Naive B cell (primary cell): ENCODE measurements at regions not wholly inside any gene's neighbourhood (a gene's known extent, or its start where the extent isn't known, plus 50 kb on each side); places are given as distances from the start of the nearest gene placed in this dataset.

Experiments
- ATAC-seq, 2 donors: fragments of 150-1000 bp; cut with Tn5 transposase; 2 replicates each; pipeline ENCODE4 v1.10.0; 2021; ENCODE audit warnings: low read depth in 2 of 2, mild to moderate bottlenecking in 2 of 2, moderate library complexity in 2 of 2
- DNase-seq: peaks from one replicate; pipeline ENCODE4 v3.0.0; 2022
- H3K27ac Mint-ChIP-seq, 6 donors: one replicate each; pipeline ENCODE4 v1.8.0; 2020 to 2022; ENCODE audit warnings: mild to moderate bottlenecking in 6 of 6, mixed read lengths in 6 of 6, moderate library complexity in 5 of 6, inconsistent platforms in 2 of 6
- H3K27me3 Mint-ChIP-seq, 3 donors: one replicate each; pipeline ENCODE4 v1.8.0; 2021 to 2022; ENCODE audit warnings: mixed read lengths in 3 of 3, mild to moderate bottlenecking in 1 of 3
- H3K36me3 Mint-ChIP-seq, 2 donors: one replicate each; pipeline ENCODE4 v1.8.0; 2020 to 2022; ENCODE audit warnings: mixed read lengths in 2 of 2, inconsistent platforms in 1 of 2, mild to moderate bottlenecking in 1 of 2
- H3K4me1 Mint-ChIP-seq, 3 donors: one replicate each; pipeline ENCODE4 v1.8.0; 2020 to 2022; ENCODE audit warnings: mixed read lengths in 3 of 3, inconsistent platforms in 1 of 3, mild to moderate bottlenecking in 1 of 3, moderate library complexity in 1 of 3
- H3K4me3 Mint-ChIP-seq, 8 donors: one replicate each; pipeline ENCODE4 v1.8.0; 2020 to 2022; ENCODE audit warnings: mild to moderate bottlenecking in 8 of 8, mixed read lengths in 8 of 8, moderate library complexity in 8 of 8, inconsistent platforms in 2 of 8
- H3K9me3 Mint-ChIP-seq, 7 donors: one replicate each; pipeline ENCODE4 v1.8.0; 2020 to 2022; ENCODE audit warnings: mixed read lengths in 7 of 7, mild to moderate bottlenecking in 5 of 7, inconsistent platforms in 2 of 7, moderate library complexity in 1 of 7

- H3K4me3 Mint-ChIP-seq, result no peak overlapping the region
- DNase-seq, result no peak
- no peaks in the 10 kb centered on the region for H3K27me3 Mint-ChIP-seq
- H3K27ac Mint-ChIP-seq, result no peak overlapping the region
- H3K36me3 Mint-ChIP-seq, result no peaks in the 10 kb centered on the region
- ATAC-seq, result no peak
- no peaks in the 10 kb centered on the region for H3K4me1 Mint-ChIP-seq
- peaks cover 0 to 2% (median 0%) of the 10 kb centered on the region in 7 donors for H3K9me3 Mint-ChIP-seq
Observed at GRCh38 chr21:15333136-15333710, 268.4 kb upstream of the NRIP1 start.

- Mint-ChIP-seq H3K36me3 (no peaks in the 10 kb centered on the region), H3K27ac (no peak overlapping the region), H3K27me3 (no peaks in the 10 kb centered on the region), H3K4me1 (no peaks in the 10 kb centered on the region), H3K9me3 (no peaks in the 10 kb centered on the region), H3K4me3 (no peak overlapping the region)
- DNase-seq, result no peak
- no peak for ATAC-seq
Observed at GRCh38 chr21:15333951-15334350, 269.2 kb upstream of the NRIP1 start.

GRCh38 chr21:15343066-15343465, 278.3 kb upstream of the NRIP1 start:
- H3K27me3 Mint-ChIP-seq, result peaks cover 0 to 9% (median 0%) of the 10 kb centered on the region in 3 donors
- no peaks in the 10 kb centered on the region for H3K36me3 Mint-ChIP-seq
- H3K27ac Mint-ChIP-seq, result peak overlapping the region in 1 of 6 donors; percentile 9
- peaks cover 2 to 6% (median 5%) of the 10 kb centered on the region in 3 donors for H3K4me1 Mint-ChIP-seq
- DNase-seq (no peak), ATAC-seq (no peak)
- H3K4me3 Mint-ChIP-seq, result no peak overlapping the region
- no peaks in the 10 kb centered on the region for H3K9me3 Mint-ChIP-seq

GRCh38 chr21:15352009-15352408, 287.2 kb upstream of the NRIP1 start:
- H3K36me3 Mint-ChIP-seq, result no peaks in the 10 kb centered on the region
- H3K9me3 Mint-ChIP-seq, result no peaks in the 10 kb centered on the region
- ATAC-seq, result no peak
- DNase-seq, result no peak
- H3K4me3 Mint-ChIP-seq, result no peak overlapping the region
- peaks cover 0 to under 1% (median 0%) of the 10 kb centered on the region in 3 donors for H3K27me3 Mint-ChIP-seq
- no peak overlapping the region for H3K27ac Mint-ChIP-seq
- H3K4me1 Mint-ChIP-seq, result peaks cover 5 to 14% (median 7%) of the 10 kb centered on the region in 3 donors

GRCh38 chr21:15353546-15353945, 288.7 kb upstream of the NRIP1 start:
- Mint-ChIP-seq H3K36me3 (no peaks in the 10 kb centered on the region), H3K27ac (no peak overlapping the region), H3K27me3 (no peaks in the 10 kb centered on the region), H3K4me3 (no peak overlapping the region), H3K4me1 (peaks cover 5 to 14% (median 7%) of the 10 kb centered on the region in 3 donors), H3K9me3 (no peaks in the 10 kb centered on the region)
- no peak for ATAC-seq
- no peak for DNase-seq

- H3K27ac Mint-ChIP-seq, result no peak overlapping the region
- H3K27me3 Mint-ChIP-seq, result no peaks in the 10 kb centered on the region
Observed at GRCh38 chr21:15354516-15354915, 289.7 kb upstream of the NRIP1 start.

GRCh38 chr21:15355066-15355465, 290.3 kb upstream of the NRIP1 start:
- Mint-ChIP-seq H3K9me3 (no peaks in the 10 kb centered on the region), H3K27me3 (no peaks in the 10 kb centered on the region), H3K4me3 (peak overlapping the region in 3 of 8 donors; percentile 5 to 57 (median 23)), H3K27ac (no peak overlapping the region), H3K4me1 (peaks cover 5 to 14% (median 7%) of the 10 kb centered on the region in 3 donors), H3K36me3 (no peaks in the 10 kb centered on the region)
- no peak for ATAC-seq
- no peak for DNase-seq

More at GRCh38 chr21:15354516-15354915, 289.7 kb upstream of the NRIP1 start:
- ATAC-seq (no peak), DNase-seq (no peak)
- H3K9me3 Mint-ChIP-seq, result no peaks in the 10 kb centered on the region
- H3K4me3 Mint-ChIP-seq, result peak overlapping the region in 1 of 8 donors; percentile 5
- peaks cover 5 to 14% (median 7%) of the 10 kb centered on the region in 3 donors for H3K4me1 Mint-ChIP-seq
- H3K36me3 Mint-ChIP-seq, result no peaks in the 10 kb centered on the region

GRCh38 chr21:15359251-15359650, 294.5 kb upstream of the NRIP1 start:
- Mint-ChIP-seq H3K27me3 (no peaks in the 10 kb centered on the region), H3K4me3 (no peak overlapping the region), H3K27ac (no peak overlapping the region), H3K9me3 (peaks cover 0 to 7% (median 0%) of the 10 kb centered on the region in 7 donors), H3K36me3 (no peaks in the 10 kb centered on the region), H3K4me1 (peaks cover 5 to 11% (median 7%) of the 10 kb centered on the region in 3 donors)
- DNase-seq, result no peak
- ATAC-seq, result no peak

- ATAC-seq, result no peak
- peaks cover 0 to 6% of the 10 kb centered on the region in 2 donors for H3K36me3 Mint-ChIP-seq
- H3K4me3 Mint-ChIP-seq, result no peak overlapping the region
- H3K27ac Mint-ChIP-seq, result no peak overlapping the region
- DNase-seq, result no peak
- peaks cover 8 to 28% (median 16%) of the 10 kb centered on the region in 7 donors for H3K9me3 Mint-ChIP-seq
- no peaks in the 10 kb centered on the region for H3K4me1 Mint-ChIP-seq
- no peaks in the 10 kb centered on the region for H3K27me3 Mint-ChIP-seq
Observed at GRCh38 chr21:15362458-15362857, 297.7 kb upstream of the NRIP1 start.

- DNase-seq (no peak), ATAC-seq (no peak)
- no peak overlapping the region for H3K27ac Mint-ChIP-seq
- peaks cover 0 to 6% of the 10 kb centered on the region in 2 donors for H3K36me3 Mint-ChIP-seq
- peaks cover 8 to 28% (median 16%) of the 10 kb centered on the region in 7 donors for H3K9me3 Mint-ChIP-seq
- H3K4me3 Mint-ChIP-seq, result no peak overlapping the region
- no peaks in the 10 kb centered on the region for H3K27me3 Mint-ChIP-seq
- no peaks in the 10 kb centered on the region for H3K4me1 Mint-ChIP-seq
Observed at GRCh38 chr21:15363921-15364320, 299.1 kb upstream of the NRIP1 start.

GRCh38 chr21:15365751-15366392, 301.1 kb upstream of the NRIP1 start:
- Mint-ChIP-seq H3K9me3 (peaks cover 8 to 28% (median 16%) of the 10 kb centered on the region in 7 donors), H3K27ac (peak overlapping the region in 1 of 6 donors; percentile 39), H3K27me3 (peaks cover 0 to 6% (median 5%) of the 10 kb centered on the region in 3 donors), H3K4me3 (no peak overlapping the region), H3K36me3 (peaks cover 0 to 6% of the 10 kb centered on the region in 2 donors), H3K4me1 (peaks cover 0 to 5% (median 0%) of the 10 kb centered on the region in 3 donors)
- no peak for DNase-seq
- no peak for ATAC-seq

- DNase-seq (no peak), ATAC-seq (no peak)
- H3K9me3 Mint-ChIP-seq, result peaks cover 8 to 28% (median 16%) of the 10 kb centered on the region in 7 donors
Observed at GRCh38 chr21:15366555-15366954, 301.8 kb upstream of the NRIP1 start.

GRCh38 chr21:15367061-15367626, 302.3 kb upstream of the NRIP1 start:
- peaks cover 0 to 5% (median 0%) of the 10 kb centered on the region in 3 donors for H3K4me1 Mint-ChIP-seq
- no peak for ATAC-seq
- H3K4me3 Mint-ChIP-seq, result no peak overlapping the region
- peaks cover 0 to 6% (median 5%) of the 10 kb centered on the region in 3 donors for H3K27me3 Mint-ChIP-seq
- no peak for DNase-seq
- H3K9me3 Mint-ChIP-seq, result peaks cover 8 to 28% (median 16%) of the 10 kb centered on the region in 7 donors
- H3K36me3 Mint-ChIP-seq, result peaks cover 0 to 6% of the 10 kb centered on the region in 2 donors
- H3K27ac Mint-ChIP-seq, result no peak overlapping the region

More at GRCh38 chr21:15366555-15366954, 301.8 kb upstream of the NRIP1 start:
- Mint-ChIP-seq H3K36me3 (peaks cover 0 to 6% of the 10 kb centered on the region in 2 donors), H3K27ac (no peak overlapping the region), H3K27me3 (peaks cover 0 to 6% (median 5%) of the 10 kb centered on the region in 3 donors), H3K4me3 (no peak overlapping the region), H3K4me1 (peaks cover 0 to 5% (median 0%) of the 10 kb centered on the region in 3 donors)
